ENCODE measurements at regions not wholly inside any gene's neighbourhood (a gene's known extent, or its start where the extent isn't known, plus 50 kb on each side); places are given as distances from the start of the nearest gene placed in this dataset.

DNA sequence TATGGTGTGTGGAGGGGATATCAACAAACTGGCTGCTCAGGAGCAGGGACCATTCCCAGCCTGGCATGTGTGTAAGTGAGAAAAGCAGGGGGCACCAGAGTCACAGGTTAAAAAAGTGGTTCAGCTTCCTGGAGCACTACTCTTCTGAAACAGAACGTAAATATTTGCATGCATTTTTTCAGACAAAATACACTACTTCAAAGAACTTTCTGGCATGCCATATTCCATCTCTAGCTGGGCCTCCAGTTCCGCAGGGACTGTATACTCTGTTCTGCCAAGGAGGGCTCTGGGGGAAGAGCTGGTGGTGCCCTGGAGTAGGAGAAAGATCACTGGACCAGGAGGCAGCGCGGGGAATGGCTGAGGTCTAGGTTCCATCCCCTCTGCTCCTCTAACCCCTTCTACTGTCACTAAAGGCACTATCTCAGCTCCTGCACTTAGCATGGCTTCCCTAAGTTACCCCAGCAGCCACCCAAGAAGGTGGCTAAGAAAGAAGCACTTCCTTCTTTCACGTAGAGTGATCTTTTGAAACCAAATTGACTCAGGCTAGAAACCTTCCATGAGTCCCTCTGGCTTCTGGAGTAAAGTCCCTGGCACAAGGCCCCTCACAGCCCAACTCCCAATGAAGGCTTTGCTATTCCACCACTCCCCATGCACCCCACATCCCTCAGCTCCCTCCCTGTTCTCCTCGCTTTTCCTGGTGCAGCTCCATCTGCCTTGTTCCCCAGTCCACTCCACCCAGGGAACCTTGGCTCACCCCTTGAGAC lies 57.6 kb upstream of the CABLES1 start:
- TF ChIP-seq ZFP36 (IDR thresholded peaks at IDR 0.05; ENCODE audit: borderline replicate concordance, partially characterized antibody), result no peak
- TF ChIP-seq RAD21 (conservative IDR thresholded peaks at IDR 0.05 in 1 of 2, IDR thresholded peaks at IDR 0.05 in 1 of 2), result peak; percentile 77 to 78
- peak; percentile 72 for TF ChIP-seq SMC3 (IDR thresholded peaks at IDR 0.05)
- TF ChIP-seq, protein P1, sequence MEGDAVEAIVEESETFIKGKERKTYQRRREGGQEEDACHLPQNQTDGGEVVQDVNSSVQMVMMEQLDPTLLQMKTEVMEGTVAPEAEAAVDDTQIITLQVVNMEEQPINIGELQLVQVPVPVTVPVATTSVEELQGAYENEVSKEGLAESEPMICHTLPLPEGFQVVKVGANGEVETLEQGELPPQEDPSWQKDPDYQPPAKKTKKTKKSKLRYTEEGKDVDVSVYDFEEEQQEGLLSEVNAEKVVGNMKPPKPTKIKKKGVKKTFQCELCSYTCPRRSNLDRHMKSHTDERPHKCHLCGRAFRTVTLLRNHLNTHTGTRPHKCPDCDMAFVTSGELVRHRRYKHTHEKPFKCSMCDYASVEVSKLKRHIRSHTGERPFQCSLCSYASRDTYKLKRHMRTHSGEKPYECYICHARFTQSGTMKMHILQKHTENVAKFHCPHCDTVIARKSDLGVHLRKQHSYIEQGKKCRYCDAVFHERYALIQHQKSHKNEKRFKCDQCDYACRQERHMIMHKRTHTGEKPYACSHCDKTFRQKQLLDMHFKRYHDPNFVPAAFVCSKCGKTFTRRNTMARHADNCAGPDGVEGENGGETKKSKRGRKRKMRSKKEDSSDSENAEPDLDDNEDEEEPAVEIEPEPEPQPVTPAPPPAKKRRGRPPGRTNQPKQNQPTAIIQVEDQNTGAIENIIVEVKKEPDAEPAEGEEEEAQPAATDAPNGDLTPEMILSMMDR (IDR thresholded peaks at IDR 0.05), result peak; percentile 47
- TF ChIP-seq, protein P2, sequence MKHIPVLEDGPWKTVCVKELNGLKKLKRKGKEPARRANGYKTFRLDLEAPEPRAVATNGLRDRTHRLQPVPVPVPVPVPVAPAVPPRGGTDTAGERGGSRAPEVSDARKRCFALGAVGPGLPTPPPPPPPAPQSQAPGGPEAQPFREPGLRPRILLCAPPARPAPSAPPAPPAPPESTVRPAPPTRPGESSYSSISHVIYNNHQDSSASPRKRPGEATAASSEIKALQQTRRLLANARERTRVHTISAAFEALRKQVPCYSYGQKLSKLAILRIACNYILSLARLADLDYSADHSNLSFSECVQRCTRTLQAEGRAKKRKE (CRISPR knock-in tag; IDR thresholded peaks at IDR 0.05; ENCODE audit: low read depth), result no peak
- Histone ChIP-seq H3K4me1 (peaks cover 17% of the 10 kb centered on the region), H3K9me3 (no peaks in the 10 kb centered on the region), H3K4me3 (no peak overlapping the region), H3K27ac (peak overlapping the region; percentile 68 to 77), H3K4me2 (peak overlapping the region; percentile 61)
- POLR2A ChIA-PET, result no interaction called here
- CTCF ChIA-PET, result interaction anchor here (0.6 to 2.9 kb wide), 29 partner anchors 9 to 438 kb away, joined by 3 to 21 read pairs (median 4); no protein-coding TSS in a partner anchor
- WGBS (ENCODE audit: missing lambda C conversion rate), result 63% methylated on average over 6 of the region's 6 CpGs
- peak; percentile 18 to 73 for DNase-seq (ENCODE audit: low read depth in 1 of 2, low spot score in 1 of 2)
- peak; percentile 89 to 96; a peak in 5 of 6 replicates for ATAC-seq
- FAIRE-seq, result no peak

DNA sequence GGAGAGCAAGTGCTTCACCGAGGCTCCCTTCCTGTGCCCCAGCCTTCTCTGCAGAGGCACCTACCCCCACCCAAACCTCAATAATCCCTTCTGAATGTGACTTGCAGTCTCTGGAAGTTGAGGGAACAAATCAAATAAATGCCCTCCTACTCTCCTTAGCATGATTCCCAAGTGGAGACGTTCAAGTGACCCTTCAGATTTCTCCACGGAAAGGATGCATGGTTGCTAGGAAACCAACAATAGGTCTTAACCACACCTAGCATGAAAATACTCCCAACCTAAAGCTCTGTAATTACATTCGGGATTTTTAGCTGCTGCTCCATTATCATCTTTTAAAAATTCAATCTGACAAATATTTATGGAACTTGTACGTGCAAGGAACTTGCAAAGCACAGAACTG lies 50.2 kb upstream of the CABLES1 start:
- 76% methylated on average over 5 of the region's 5 CpGs for WGBS (ENCODE audit: missing lambda C conversion rate)
- H3K27ac ChIP-seq, result no peak overlapping the region
- no peak overlapping the region for H3K4me2 ChIP-seq
- ATAC-seq, result no peak
- no peak for FAIRE-seq
- TF ChIP-seq RARB (CRISPR knock-in tag; IDR thresholded peaks at IDR 0.05), result no peak
- no peak for TF ChIP-seq FOSB (CRISPR knock-in tag; IDR thresholded peaks at IDR 0.05)
- no peak for TF ChIP-seq CHD2 (IDR thresholded peaks at IDR 0.05; ENCODE audit: low read length, partially characterized antibody)
- TF ChIP-seq EP300 (IDR thresholded peaks at IDR 0.05), result no peak
- TF ChIP-seq CHD4 (IDR thresholded peaks at IDR 0.05; ENCODE audit: borderline replicate concordance), result no peak
- TF ChIP-seq KDM1A (IDR thresholded peaks at IDR 0.05; ENCODE audit: low read depth), result no peak
- TF ChIP-seq RCOR1 (IDR thresholded peaks at IDR 0.05; ENCODE audit: low read depth, low read length), result no peak
- no peak for TF ChIP-seq CBX8 (IDR thresholded peaks at IDR 0.05)
- TF ChIP-seq PHF8 (IDR thresholded peaks at IDR 0.05; ENCODE audit: borderline replicate concordance, low read depth), result no peak
- no peak for TF ChIP-seq SMC3 (IDR thresholded peaks at IDR 0.05)
- TF ChIP-seq MAZ (IDR thresholded peaks at IDR 0.05; ENCODE audit: borderline replicate concordance, low read depth, low read length), result no peak
- TF ChIP-seq NR3C1 (IDR thresholded peaks at IDR 0.05), result no peak
- TF ChIP-seq, protein P2 (CRISPR knock-in tag; IDR thresholded peaks at IDR 0.05; ENCODE audit: low read depth), result no peak
- TF ChIP-seq HOXB13 (CRISPR knock-in tag; IDR thresholded peaks at IDR 0.05; ENCODE audit: low read depth), result no peak
- no peak for TF ChIP-seq MYC (IDR thresholded peaks at IDR 0.05; ENCODE audit: borderline replicate concordance, low read length)
- no peak for TF ChIP-seq TP53 (CRISPR knock-in tag; IDR thresholded peaks at IDR 0.05)
- TF ChIP-seq, protein P3, sequence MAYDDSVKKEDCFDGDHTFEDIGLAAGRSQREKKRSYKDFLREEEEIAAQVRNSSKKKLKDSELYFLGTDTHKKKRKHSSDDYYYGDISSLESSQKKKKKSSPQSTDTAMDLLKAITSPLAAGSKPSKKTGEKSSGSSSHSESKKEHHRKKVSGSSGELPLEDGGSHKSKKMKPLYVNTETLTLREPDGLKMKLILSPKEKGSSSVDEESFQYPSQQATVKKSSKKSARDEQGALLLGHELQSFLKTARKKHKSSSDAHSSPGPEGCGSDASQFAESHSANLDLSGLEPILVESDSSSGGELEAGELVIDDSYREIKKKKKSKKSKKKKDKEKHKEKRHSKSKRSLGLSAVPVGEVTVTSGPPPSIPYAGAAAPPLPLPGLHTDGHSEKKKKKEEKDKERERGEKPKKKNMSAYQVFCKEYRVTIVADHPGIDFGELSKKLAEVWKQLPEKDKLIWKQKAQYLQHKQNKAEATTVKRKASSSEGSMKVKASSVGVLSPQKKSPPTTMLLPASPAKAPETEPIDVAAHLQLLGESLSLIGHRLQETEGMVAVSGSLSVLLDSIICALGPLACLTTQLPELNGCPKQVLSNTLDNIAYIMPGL (CRISPR knock-in tag; IDR thresholded peaks at IDR 0.05; ENCODE audit: borderline replicate concordance), result no peak
- TF ChIP-seq, protein P4, sequence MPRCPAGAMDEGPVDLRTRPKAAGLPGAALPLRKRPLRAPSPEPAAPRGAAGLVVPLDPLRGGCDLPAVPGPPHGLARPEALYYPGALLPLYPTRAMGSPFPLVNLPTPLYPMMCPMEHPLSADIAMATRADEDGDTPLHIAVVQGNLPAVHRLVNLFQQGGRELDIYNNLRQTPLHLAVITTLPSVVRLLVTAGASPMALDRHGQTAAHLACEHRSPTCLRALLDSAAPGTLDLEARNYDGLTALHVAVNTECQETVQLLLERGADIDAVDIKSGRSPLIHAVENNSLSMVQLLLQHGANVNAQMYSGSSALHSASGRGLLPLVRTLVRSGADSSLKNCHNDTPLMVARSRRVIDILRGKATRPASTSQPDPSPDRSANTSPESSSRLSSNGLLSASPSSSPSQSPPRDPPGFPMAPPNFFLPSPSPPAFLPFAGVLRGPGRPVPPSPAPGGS (IDR thresholded peaks at IDR 0.05), result no peak
- H3K4me3 ChIP-seq, result no peak overlapping the region
- H3K4me1 ChIP-seq, result no peaks in the 10 kb centered on the region
- CTCF ChIA-PET, result no interaction called here
- no peaks in the 10 kb centered on the region for H3K9me3 ChIP-seq
- no peak for DNase-seq (ENCODE audit: low read depth in 1 of 2, low spot score in 1 of 2)
- POLR2A ChIA-PET, result no interaction called here
